ENCODE measurements at regions not wholly inside any gene's neighbourhood (a gene's known extent, or its start where the extent isn't known, plus 50 kb on each side); places are given as distances from the start of the nearest gene placed in this dataset.

GRCh38 chr20:6637160-6637579 lies 130.3 kb upstream of the BMP2 start:
- TF ChIP-seq ZNF503 (CRISPR knock-in tag; IDR thresholded peaks at IDR 0.05) = no peak
- TF ChIP-seq ZNF577 (CRISPR knock-in tag; IDR thresholded peaks at IDR 0.05; ENCODE audit: borderline replicate concordance, low read depth) = no peak
- no peak for TF ChIP-seq MIER2 (CRISPR knock-in tag; IDR thresholded peaks at IDR 0.05)
- TF ChIP-seq MTF1 (CRISPR knock-in tag; IDR thresholded peaks at IDR 0.05) = no peak
- no peak for TF ChIP-seq ZMAT5 (CRISPR knock-in tag; IDR thresholded peaks at IDR 0.05; ENCODE audit: borderline replicate concordance, low read depth)
- FAIRE-seq = no peak
- Histone ChIP-seq H3K9me3 (ENCODE audit: low read length) (no peaks in the 10 kb centered on the region), H3K36me3 (replicated peaks in 1 of 2; ENCODE audit: control insufficient read depth in 1 of 2, insufficient read depth in 2 of 2, low read length in 2 of 2) (no peaks in the 10 kb centered on the region), H3K4me3 (replicated peaks in 1 of 3; ENCODE audit: insufficient read depth in 1 of 3, low read depth in 2 of 3, low read length in 3 of 3) (no peak overlapping the region), H3K27me3 (ENCODE audit: control insufficient read depth in 1 of 2, insufficient read depth in 2 of 2, low read length in 2 of 2) (no peaks in the 10 kb centered on the region), H3K79me2 (ENCODE audit: insufficient read depth, low read length) (no peaks in the 10 kb centered on the region), H3K4me1 (ENCODE audit: insufficient read depth, low read length) (no peaks in the 10 kb centered on the region), H2AFZ (ENCODE audit: low read length) (no peak overlapping the region), H3K9ac (ENCODE audit: insufficient read depth, low read depth, low read length) (no peak overlapping the region), H3K27ac (ENCODE audit: extremely low read length, insufficient read depth, low read length) (no peak overlapping the region), H4K20me1 (ENCODE audit: insufficient read depth, low read length) (no peaks in the 10 kb centered on the region), H3K4me2 (ENCODE audit: low read depth, low read length) (no peak overlapping the region)
- ATAC-seq = no peak; the same call in 2 of the 3 replicates
- in situ Hi-C loops (cut with HindIII; ENCODE audit: extremely low pct_ligation_motif_present, low pct_unique_long_range_greater_than_20kb) (no loop called here), intact Hi-C loops (cut with micrococcal nuclease; ENCODE audit: unreplicated experiment) (loop anchor here (5.0 kb wide), 1 partner anchor 65 kb away; no protein-coding TSS in a partner anchor)
- no TSS peak for BruUV-seq (replicated peaks)
- DNase-seq (ENCODE audit: low spot score) = no peak
- CTCF ChIA-PET (ENCODE audit: low intra/inter-chr PET ratio, low total read pairs) = interaction anchor here (1.9 to 2.2 kb wide), 2 partner anchors 128 to 182 kb away, joined by 6 to 12 read pairs; no protein-coding TSS in a partner anchor
- POLR2A ChIA-PET = no interaction called here
